H1 (cell line): ENCODE measurements at regions not wholly inside any gene's neighbourhood (a gene's known extent, or its start where the extent isn't known, plus 50 kb on each side); places are given as distances from the start of the nearest gene placed in this dataset.

Source experiments
- ASH2L ChIP-seq: fragments of 200-600, 300-600 bp; sonication (generic); IDR thresholded peaks from one replicate; pipeline ENCODE4 v1.7.1; 2017; ENCODE audit warnings: low read length
- BCL11A ChIP-seq, 2 experiments: IDR thresholded peaks; one replicate each; pipeline ENCODE4 v1.6.1; 2011; ENCODE audit warnings: low read depth in 2 of 2, low read length in 2 of 2, mild to moderate bottlenecking in 2 of 2
- E2F6 ChIP-seq: IDR thresholded peaks from 2 replicates; pipeline ENCODE4 v1.6.1; 2012; ENCODE audit warnings: inconsistent platforms
- EP300 ChIP-seq, 2 experiments: IDR thresholded peaks; 1 replicate in 1 of 2; 2 replicates in 1 of 2; pipeline ENCODE4 v1.6.1; 2011 to 2012; ENCODE audit warnings: low read depth in 2 of 2, low read length in 2 of 2, mild to moderate bottlenecking in 2 of 2, borderline replicate concordance in 1 of 2, inconsistent platforms in 1 of 2, moderate library complexity in 1 of 2
- FOSL1 ChIP-seq: IDR thresholded peaks from 2 replicates; pipeline ENCODE4 v1.6.1; 2011; ENCODE audit warnings: mild to moderate bottlenecking, low read depth, low read length, moderate library complexity; ENCODE audit not compliant: insufficient read depth
- MAX ChIP-seq: IDR thresholded peaks from 2 replicates; pipeline ENCODE4 v1.6.1; 2012; ENCODE audit warnings: inconsistent platforms
- NANOG ChIP-seq: IDR thresholded peaks from 2 replicates; pipeline ENCODE4 v1.6.1; 2011; ENCODE audit warnings: low read length, low read depth, mild to moderate bottlenecking, inconsistent platforms; ENCODE audit not compliant: insufficient read depth, poor library complexity, severe bottlenecking
- NRF1 ChIP-seq: IDR thresholded peaks from 2 replicates; pipeline ENCODE4 v1.6.1; 2011; ENCODE audit warnings: mild to moderate bottlenecking, low read depth, low read length, improper control_type of control experiment
- RBBP5 ChIP-seq: IDR thresholded peaks from 2 replicates; pipeline ENCODE4 v1.7.1; 2012; ENCODE audit warnings: low read depth, mild to moderate bottlenecking, inconsistent platforms, low read length, moderate library complexity, borderline replicate concordance
- RXRA ChIP-seq: IDR thresholded peaks from 2 replicates; pipeline ENCODE4 v1.6.1; 2011; ENCODE audit warnings: low read depth, mild to moderate bottlenecking, low read length, moderate library complexity; ENCODE audit not compliant: insufficient read depth
- SIX5 ChIP-seq: IDR thresholded peaks from 2 replicates; pipeline ENCODE4 v1.6.1; 2011; ENCODE audit warnings: mild to moderate bottlenecking, low read depth, low read length
- TAF7 ChIP-seq: optimal IDR thresholded peaks from 2 replicates; pipeline ENCODE3; 2011; ENCODE audit warnings: low read depth, mild to moderate bottlenecking, inconsistent platforms, low read length, moderate library complexity, borderline replicate concordance
- ZNF274 ChIP-seq: IDR thresholded peaks from 2 replicates; pipeline ENCODE4 v1.7.0; 2012; ENCODE audit warnings: low read length, borderline replicate concordance; ENCODE audit errors: extremely low read depth

- no peak for TF ChIP-seq E2F6
- peak; percentile 57; the same call in 1 of the 2 replicates for TF ChIP-seq MAX
- TF ChIP-seq ZNF274 = no peak
- TF ChIP-seq FOSL1 = no peak
- TF ChIP-seq RBBP5 = 0 out of 2 replicates have a peak, but pooled peaks have one; percentile 55
- TF ChIP-seq NRF1 = no peak
- TF ChIP-seq ASH2L = peak; percentile 69
- peak in 1 of 2 experiments; percentile 98; a peak in 2 of 3 replicates for TF ChIP-seq EP300 (IDR thresholded peaks at IDR 0.05; ENCODE audit: borderline replicate concordance in 1 of 2, low read depth in 2 of 2, low read length in 2 of 2)
- peak; percentile 35 for TF ChIP-seq TAF7
- TF ChIP-seq RXRA = no peak
- peak in 1 of 2 experiments; percentile 74 for TF ChIP-seq BCL11A (IDR thresholded peaks at IDR 0.05; ENCODE audit: low read depth in 2 of 2, low read length in 2 of 2)
- TF ChIP-seq SIX5 = no peak
- TF ChIP-seq NANOG = peak; percentile 98
- TF ChIP-seq, all 59 proteins: peak for 25
Measured at GRCh38 chr7:138243430-138243829, 167.2 kb downstream of the AKR1D1 start (continued).
